ENCODE measurements at regions not wholly inside any gene's neighbourhood (a gene's known extent, or its start where the extent isn't known, plus 50 kb on each side); places are given as distances from the start of the nearest gene placed in this dataset.

GRCh38 chr13:104314321-104314720 lies 1248.1 kb upstream of the SLC10A2 start:
- CTCF ChIA-PET (ENCODE audit: partially characterized antibody) = no interaction called here
- H3K4me2 ChIP-seq (ENCODE audit: insufficient read depth in 1 of 2, low read depth in 2 of 2, low read length in 2 of 2) = no peak overlapping the region
- H3K4me1 ChIP-seq (replicated peaks in 1 of 4; ENCODE audit: control insufficient read depth in 3 of 4, insufficient read depth in 4 of 4, low read length in 3 of 4) = no peaks in the 10 kb centered on the region
- no peak overlapping the region for H3K4ac ChIP-seq (replicated peaks; ENCODE audit: insufficient read length, low read depth, low read length)
- no peak overlapping the region for H3K9ac ChIP-seq (replicated peaks in 1 of 4; ENCODE audit: extremely low read depth in 1 of 4, low read depth in 3 of 4, low read length in 3 of 4)
- no peaks in the 10 kb centered on the region for H3K27me3 ChIP-seq (replicated peaks in 1 of 4; ENCODE audit: control insufficient read depth in 3 of 4, extremely low read depth in 1 of 4, insufficient read depth in 3 of 4, low read length in 3 of 4)
- DNase-seq (ENCODE audit: low read depth in 1 of 2, low spot score in 2 of 2) (no peak), FAIRE-seq (no peak)
- no peaks in the 10 kb centered on the region for H3K79me1 ChIP-seq (ENCODE audit: low read depth, low read length)
- no peak overlapping the region for H4K91ac ChIP-seq (replicated peaks; ENCODE audit: insufficient read length, low read length)
- peaks cover 0 to 2% of the 10 kb centered on the region in 2 experiments; a peak in 1 of 4 replicates for H3K9me3 ChIP-seq (ENCODE audit: insufficient read depth in 2 of 2, low read depth in 1 of 2, low read length in 1 of 2)
- H2BK5ac ChIP-seq (ENCODE audit: low read depth, low read length) = no peak overlapping the region
- H2BK15ac ChIP-seq (ENCODE audit: low read length) = no peak overlapping the region
- no peak overlapping the region for H2BK12ac ChIP-seq (ENCODE audit: low read depth, low read length)
- no peak overlapping the region for H2AK5ac ChIP-seq (ENCODE audit: low read depth, low read length)
- no peaks in the 10 kb centered on the region for H3K23me2 ChIP-seq (ENCODE audit: low read depth, low read length)
- H2BK20ac ChIP-seq (ENCODE audit: low read length) = no peak overlapping the region
- 100% methylated on average over 1 of the region's 1 CpG; no CpG with 5 or more reads in 1 of the 2 experiments for WGBS, 2 experiments (ENCODE audit: extremely low coverage in 1 of 2, insufficient coverage in 1 of 2, insufficient read length in 1 of 2, insufficient replicate concordance in 2 of 2, low coverage in 1 of 2, low lambda C conversion rate in 2 of 2, missing lambda C conversion rate in 1 of 2)
- H3K4me3 ChIP-seq (ENCODE audit: extremely low read depth in 1 of 4, insufficient read depth in 2 of 4, low read depth in 3 of 4, low read length in 4 of 4) = no peak overlapping the region
- no peaks in the 10 kb centered on the region for H4K20me1 ChIP-seq (replicated peaks in 1 of 2; ENCODE audit: control insufficient read depth in 1 of 2, insufficient read depth in 2 of 2, low read length in 2 of 2)
- H3K14ac ChIP-seq (ENCODE audit: insufficient read length) = no peak overlapping the region
- POLR2A ChIA-PET (ENCODE audit: partially characterized antibody) = no interaction called here
- no peaks in the 10 kb centered on the region; a peak in 1 of 8 replicates for H3K36me3 ChIP-seq (ENCODE audit: control insufficient read depth in 2 of 4, insufficient read depth in 4 of 4, low read length in 3 of 4)
- H2BK120ac ChIP-seq (replicated peaks; ENCODE audit: low read depth, low read length) = no peak overlapping the region
- H3K79me2 ChIP-seq (ENCODE audit: control insufficient read depth in 1 of 2, insufficient read depth in 2 of 2, low read length in 2 of 2) = no peaks in the 10 kb centered on the region
- H3K56ac ChIP-seq (replicated peaks; ENCODE audit: insufficient read length, low read depth, low read length) = no peak overlapping the region
- H3K18ac ChIP-seq (ENCODE audit: extremely low read depth, low read length) = no peak overlapping the region
- no peak overlapping the region for H3K27ac ChIP-seq (ENCODE audit: low read depth, low read length)
- H2AFZ ChIP-seq (ENCODE audit: low read length) = no peak overlapping the region
- no peak overlapping the region for H4K8ac ChIP-seq (ENCODE audit: extremely low read depth, insufficient read depth, low read length)
- H4K5ac ChIP-seq (ENCODE audit: insufficient read length, low read depth, low read length) = no peak overlapping the region
- no peak overlapping the region for H3K23ac ChIP-seq (ENCODE audit: insufficient read length)
- TF ChIP-seq USF2 (IDR thresholded peaks at IDR 0.05; ENCODE audit: low read length) (no peak), NRF1 (IDR thresholded peaks at IDR 0.05; ENCODE audit: low read depth, low read length) (no peak), RAD21 (IDR thresholded peaks at IDR 0.05 in 1 of 2, conservative IDR thresholded peaks at IDR 0.05 in 1 of 2; ENCODE audit: low read depth in 2 of 2, low read length in 2 of 2) (no peak)
